NCI-H524 (cell line): ENCODE measurements at regions not wholly inside any gene's neighbourhood (a gene's known extent, or its start where the extent isn't known, plus 50 kb on each side); places are given as distances from the start of the nearest gene placed in this dataset.

ENCODE experiments used
- DNase-seq, 2 experiments: peaks; one replicate each; lab custom pipeline; 2025; lab: John Stamatoyannopoulos, UW

DNA sequence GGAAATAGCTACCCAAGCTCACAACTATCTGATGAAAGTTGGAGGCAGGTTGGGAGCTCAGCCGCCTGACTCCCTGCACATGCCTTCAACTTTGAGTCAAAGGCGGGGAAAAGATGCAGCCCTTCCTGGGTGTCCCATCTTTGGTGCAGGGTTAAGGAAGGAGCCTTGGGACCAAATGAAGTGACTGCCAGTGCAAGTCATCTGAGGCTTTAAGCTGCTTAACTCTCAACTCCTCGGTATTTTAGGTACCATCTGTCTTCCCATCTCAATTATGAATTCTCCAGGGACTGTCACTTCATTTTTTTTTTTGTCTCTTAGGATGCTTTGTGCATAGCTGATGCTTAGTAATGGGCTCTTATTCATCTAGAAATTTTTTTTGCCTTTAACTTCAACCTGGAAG, 408.8 kb upstream of the C2CD4B start:
- peak; percentile 98 to 99 for DNase-seq

DNA sequence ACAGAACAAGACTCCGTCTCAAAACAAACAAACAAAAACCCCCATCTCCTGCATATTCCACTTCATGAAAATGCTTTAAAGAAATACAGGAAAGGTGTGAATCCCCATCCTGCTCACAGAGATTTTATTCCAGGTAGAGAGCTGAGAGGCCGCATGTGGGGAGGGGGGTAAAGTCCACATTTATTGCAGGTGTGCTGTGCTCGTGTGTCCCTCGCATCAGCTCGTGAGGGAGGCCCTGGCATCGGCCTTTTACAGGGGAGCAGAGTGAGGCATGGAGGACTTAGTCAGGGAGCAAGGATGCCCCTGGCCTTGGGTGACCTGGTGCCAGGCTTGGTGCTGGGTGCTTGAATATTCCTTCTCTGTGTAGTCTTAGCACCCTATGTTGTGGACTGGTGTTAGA, 413.5 kb upstream of the C2CD4B start:
- DNase-seq: no peak

- no peak for DNase-seq
These were observed 413.9 kb upstream of the C2CD4B start for GRCh38 chr15:62578960-62579359.

DNA sequence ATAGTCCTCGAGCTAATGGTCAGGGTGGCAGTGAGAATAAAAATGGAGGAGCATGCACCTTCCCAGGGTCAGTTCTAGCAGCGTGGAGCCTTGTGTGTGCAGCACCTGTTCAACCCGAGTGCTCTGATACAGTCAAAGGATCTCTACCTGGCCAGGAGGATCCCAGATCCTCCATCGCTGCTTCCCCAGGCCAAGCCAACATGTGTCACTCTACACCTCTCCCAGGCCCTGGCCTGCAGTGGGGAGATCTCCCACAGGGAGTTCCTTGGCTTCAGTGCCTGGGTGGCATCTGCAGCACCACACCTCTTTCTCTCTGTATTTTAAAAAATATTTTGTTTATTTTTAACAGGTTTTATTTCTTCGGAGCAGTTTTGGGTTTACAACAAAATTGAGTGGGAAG, 414.8 kb upstream of the C2CD4B start:
- no peak for DNase-seq

- DNase-seq: no peak
These were observed 417.5 kb upstream of the C2CD4B start for GRCh38 chr15:62582580-62582979.

GRCh38 chr15:62584301-62585235, 419.5 kb upstream of the C2CD4B start:
- no peak for DNase-seq

DNA sequence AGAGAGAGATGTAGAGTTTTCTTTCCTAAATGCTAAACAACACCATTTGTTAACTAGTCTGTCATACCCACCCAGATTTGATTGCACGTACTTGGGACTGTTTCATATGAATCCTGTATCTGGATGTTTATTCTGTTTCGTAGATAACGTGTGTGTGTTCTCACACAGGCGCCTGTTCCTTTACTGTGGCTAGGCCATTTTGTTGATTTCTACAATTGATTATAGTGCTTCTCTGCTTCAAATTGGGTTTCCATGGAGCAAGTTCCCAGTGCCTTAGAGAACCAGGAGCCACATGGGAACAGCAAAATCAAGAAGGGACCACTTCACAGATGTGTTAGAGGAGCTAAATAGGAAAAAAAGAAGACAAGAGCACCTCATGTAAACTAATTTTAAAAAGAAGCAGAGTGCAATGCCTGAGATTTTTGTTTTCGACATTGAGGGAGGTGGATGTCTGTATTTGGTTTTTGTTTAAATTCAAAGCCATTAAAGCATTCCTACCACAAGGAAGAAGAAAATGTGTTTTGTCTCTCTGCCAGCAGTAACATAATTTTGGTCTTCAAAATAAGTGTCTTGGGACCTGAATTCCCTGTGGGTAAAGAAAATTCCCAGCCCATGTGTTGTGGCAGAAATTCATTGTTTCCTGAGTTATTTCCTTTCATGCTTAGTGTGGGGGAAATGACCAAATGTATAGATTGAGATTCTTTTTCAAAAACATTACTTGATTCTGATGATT, 424.0 kb upstream of the C2CD4B start:
- DNase-seq: no peak

DNA sequence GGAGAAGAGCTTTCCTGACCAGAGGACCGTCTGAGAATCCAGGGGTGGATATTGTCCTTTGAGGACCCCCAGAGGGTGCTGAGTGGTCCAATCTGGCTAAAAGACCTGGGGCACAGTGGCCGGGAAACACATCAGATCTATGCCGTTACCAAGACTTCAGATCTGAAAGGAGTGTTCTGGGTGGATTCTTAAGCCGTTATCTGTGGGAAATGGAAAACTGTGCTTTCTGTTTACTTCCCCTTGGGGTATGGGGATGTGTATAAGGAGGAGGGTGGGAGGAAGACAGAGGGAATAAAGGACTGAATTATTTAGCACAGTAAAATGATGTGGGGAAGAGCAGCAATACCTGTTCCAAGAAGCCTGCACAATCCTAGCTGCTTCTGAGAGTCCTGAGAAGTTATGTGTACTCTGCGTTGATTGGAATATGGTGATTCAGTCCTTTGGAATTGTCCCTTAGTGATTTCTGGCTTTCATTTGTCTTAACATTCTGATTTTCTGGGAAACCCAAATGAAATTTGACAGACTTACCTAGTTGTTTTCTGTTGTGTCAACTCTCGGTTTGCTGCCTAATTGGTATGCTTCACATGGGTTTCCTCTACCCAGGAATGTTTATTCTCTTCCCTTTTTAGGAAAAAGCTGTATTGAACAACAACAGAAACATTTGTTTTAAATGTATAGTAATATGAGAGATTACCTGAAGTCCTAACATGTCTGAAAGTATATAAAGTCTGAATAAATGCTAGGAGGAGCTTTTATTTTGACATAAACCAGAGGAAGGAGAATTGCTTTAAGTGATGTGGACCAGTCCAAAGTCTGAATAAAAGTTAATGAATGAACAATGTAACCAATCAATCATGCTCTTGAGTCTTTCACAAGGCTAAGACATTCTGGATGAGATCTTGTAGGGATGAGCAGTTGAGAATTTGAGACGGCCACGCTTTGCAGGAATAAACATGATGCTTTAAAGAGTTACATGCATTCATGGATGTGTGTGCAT, 427.1 kb upstream of the C2CD4B start:
- no peak for DNase-seq

DNA sequence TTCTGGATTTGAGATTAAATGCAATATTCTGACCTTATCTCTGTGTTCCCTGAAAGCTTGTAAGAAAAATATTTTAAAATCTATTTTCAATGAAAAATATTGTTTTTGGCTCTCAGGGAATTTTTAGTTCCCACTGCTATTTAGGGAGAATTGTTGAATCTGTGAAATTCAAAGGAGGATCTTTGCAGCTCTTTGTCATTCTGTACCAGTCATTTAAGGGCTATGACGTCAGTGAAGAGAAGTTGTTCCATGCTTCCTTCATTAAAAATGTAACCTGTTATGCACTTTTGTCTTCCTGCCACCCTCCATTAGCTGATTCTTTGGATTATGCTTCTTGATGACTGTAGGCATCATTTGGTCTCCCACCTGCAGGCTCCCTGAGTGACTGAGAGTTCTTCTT, 427.8 kb upstream of the C2CD4B start:
- DNase-seq: no peak

DNA sequence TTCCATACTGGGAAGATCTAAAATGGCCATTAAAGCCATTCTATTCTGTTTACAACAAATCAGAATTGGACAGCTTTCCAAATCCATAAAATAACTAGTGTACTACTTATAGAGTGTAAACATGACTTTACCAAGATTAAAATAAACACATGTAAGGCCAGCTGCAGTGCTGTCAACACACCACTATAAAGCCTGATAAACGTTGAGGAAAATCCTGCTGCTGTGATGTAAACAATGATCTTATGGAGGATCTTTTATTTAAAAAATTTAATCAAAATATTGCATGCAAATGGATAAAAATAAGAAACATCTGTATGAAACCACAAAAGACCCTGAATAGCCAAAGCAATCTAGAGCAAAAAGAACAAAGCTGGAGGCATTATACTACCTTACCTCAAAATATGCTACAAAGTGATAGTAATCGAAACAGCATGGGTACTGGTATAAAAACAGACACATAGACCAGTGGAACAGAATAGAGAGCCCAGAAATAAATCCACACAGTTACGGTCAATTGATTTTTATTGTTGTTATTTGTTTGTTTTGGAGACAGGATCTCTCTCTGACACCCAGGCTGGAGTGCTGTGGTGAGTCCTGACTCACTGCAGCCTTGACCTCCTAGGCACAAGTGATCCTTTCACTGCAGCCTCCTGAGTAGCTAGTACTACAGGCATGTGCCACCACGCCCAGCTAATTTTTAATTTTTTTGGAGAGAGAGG, 428.8 kb upstream of the C2CD4B start:
- DNase-seq: no peak

DNA sequence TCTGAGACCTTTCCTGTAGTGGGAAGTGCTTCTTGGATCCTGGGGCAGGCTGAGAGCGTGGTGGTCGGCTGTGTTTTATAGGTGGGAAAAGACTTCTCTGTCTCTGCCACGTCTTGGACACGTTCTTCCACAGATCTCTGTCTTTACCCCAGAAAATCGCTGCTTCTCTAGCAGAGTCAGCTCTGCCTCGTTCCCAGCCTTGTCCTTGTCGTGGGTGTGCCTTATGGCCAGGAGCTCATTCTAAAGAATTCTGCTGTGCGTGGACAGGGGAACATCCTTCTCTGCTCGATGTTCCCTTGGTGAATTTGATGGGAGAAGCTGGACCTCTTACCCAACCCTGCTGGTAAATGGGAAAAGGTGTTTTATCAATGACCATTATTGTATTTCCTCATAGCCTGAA, 433.1 kb upstream of the C2CD4B start:
- no peak for DNase-seq

DNA sequence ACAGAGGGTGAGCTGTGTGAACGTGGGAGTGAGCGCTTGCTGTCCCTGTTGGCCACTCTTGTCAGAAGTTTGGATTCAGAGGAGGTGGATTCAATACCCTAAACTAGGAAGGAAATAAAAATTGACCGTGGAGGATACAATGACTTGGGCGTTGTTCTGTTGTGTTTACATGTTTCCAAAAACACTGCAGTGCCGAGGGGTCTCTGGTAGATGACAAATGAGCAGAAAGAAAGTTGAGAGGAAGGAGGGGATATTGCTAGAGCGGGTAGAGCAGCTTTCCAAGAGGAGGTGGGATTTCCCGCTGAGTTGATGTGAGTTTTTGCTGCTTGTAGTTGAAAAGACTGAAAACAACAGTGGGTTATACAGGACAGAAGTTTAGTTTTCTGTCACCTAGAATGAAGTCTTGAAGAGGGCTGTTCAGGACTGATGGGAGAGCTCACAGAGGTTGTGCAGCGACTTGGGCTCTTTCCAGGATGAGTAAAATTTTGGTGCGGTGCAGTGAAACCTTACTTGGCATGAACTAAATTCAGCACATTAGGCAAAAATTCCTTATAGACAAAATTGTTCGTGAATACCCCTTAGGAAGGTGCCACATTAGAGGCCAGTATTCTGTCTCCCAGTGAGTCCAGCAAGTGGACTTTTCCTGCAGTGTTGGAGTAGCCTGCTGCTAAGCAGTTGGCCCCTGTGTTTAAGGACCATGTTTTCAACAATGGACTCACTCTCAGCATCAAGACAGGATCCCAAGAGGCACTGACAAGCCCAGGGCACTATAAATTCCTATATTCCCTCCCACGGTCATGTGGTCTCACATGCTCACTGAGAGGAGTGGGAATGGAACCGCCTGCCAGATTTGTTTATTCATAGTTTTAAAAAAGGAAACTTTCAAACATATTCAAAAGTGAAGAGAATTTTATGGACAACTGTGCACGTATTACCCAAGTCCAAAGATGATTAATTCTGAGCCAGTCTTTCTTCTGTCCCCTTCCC, 435.0 kb upstream of the C2CD4B start:
- DNase-seq: no peak

DNA sequence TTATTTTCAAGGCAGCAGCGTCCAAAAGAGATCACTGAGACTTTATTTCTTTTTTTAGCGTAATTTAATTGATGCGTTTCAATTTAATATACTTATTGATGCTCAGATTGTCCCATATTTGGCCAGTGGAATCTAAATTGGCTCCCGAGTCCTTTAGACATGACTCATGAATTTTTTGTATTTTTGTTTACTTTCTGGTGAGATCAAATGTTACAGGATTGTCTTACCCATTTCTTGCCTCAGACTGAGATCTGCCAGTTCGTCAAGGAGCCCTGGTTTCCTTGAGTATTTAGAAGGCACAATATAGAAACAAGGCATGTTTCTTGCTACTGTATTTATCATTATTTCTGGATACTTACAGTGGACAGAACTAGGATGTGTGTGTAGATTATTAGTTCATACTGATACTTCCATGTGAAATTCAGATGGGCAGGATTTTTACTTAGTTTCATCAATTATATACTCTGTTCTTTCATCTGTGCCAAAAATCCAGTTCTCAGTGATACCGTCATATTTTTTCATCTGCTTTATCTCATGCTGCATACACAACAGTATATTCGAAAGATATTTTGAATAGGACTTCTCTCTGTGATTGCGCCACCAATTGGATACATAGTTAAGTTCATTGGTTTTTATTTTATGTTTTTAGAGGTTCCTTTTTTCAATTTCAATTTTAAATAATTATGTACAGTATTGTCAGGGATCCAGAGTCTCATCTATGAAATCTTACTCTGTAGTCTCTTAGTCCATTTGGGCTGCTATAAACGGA, 436.9 kb upstream of the C2CD4B start:
- DNase-seq: no peak

DNA sequence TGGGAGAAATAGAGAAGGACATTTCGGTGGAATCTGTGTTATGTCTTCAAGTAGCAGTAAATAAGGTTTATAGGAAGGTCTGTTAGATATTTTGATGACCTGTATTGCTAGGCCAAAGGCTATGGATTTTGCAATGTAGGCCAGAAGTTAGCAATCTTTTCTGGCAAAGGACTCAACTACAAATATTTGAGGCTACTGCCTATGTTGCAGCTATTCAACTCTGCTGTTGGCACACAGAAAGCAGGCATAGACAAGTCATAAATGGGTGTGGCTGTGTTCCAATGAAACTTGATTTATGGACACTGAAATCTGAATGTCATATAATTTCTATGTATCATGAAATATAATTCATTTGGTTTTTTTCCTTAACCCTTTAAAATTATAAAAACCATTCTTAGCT, 438.7 kb upstream of the C2CD4B start:
- no peak for DNase-seq

DNA sequence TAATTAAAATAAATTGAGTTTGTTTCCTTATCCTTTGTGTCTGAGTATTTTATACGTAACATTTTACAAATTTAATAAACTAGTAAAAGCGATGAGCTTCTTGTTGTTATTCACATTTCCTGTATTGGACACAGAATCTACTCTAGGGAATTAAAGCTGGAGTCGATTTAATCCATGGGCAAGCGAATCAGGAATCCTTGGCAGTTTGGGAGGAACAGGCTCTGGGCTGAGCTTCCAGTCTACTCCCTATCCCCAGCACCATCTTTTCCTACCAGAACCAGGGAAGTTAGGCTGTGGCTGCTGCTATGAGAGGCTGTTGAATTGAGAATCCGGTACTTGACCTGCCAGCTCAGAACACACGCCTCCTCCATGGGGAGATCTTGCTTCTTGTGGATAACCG, 437.3 kb upstream of the TPM1 start:
- DNase-seq: no peak

DNA sequence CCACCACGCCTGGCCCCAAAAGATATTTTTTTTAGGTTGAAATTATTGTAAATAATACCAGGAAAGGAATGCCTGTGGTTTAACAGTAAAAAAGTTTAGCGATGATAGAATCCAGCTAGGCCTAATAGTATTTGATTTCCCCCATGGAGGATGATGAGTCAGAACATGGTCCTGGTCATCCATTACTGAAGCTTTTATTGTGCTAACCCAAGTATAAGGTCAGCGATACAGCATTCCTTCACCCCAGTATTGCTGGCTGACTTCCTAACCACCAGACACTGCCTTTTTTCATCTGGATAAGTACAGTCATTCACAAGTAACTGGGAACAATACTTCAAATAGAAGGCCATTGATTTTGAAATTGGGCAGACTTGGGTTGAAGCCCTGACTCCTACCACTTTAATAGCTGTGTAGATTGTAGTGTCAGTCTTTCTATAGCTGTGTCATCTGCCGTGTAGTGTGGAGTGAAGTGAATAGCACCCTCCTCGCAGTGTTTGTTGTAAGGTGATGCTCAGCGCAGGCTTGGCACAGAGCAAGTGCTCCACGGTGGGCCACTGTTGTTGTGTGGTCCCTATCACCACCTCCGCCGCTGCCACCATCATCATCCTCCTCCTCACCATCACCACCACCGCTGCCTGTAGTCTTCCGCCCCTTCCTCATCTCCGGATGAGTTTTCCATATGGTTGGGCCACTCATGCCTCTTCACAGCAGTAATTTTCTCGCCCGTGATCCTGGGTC, 436.0 kb upstream of the TPM1 start:
- no peak for DNase-seq

DNA sequence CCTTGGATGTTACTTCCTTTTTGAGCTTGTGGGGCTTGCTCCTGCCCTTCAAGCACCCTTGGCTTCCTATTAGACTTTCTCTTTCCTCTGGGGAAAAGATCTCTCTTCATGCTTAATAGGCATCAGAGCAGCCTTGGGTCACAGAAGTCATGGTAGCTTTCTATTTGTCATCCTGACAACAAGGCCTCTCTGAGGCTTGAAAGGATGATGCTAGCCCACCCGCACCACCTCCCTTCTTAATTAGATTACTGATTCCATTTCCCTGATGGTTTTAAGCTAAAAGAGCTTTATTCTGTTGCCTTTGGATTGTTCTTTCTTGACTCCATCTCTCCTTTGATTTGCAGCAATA, 435.5 kb upstream of the TPM1 start:
- no peak for DNase-seq

- DNase-seq: no peak
These were observed 434.9 kb upstream of the TPM1 start for GRCh38 chr15:62607643-62608042.

- DNase-seq: no peak
These were observed 434.2 kb upstream of the TPM1 start for GRCh38 chr15:62608369-62608768.
